OCI-M2 (cell line): ENCODE measurements at regions not wholly inside any gene's neighbourhood (a gene's known extent, or its start where the extent isn't known, plus 50 kb on each side); places are given as distances from the start of the nearest gene placed in this dataset.

Experiments used
- DNase-seq: peaks from one replicate; lab custom pipeline; 2025; ENCODE audit not compliant: unreplicated experiment; lab: John Stamatoyannopoulos, UW

DNA sequence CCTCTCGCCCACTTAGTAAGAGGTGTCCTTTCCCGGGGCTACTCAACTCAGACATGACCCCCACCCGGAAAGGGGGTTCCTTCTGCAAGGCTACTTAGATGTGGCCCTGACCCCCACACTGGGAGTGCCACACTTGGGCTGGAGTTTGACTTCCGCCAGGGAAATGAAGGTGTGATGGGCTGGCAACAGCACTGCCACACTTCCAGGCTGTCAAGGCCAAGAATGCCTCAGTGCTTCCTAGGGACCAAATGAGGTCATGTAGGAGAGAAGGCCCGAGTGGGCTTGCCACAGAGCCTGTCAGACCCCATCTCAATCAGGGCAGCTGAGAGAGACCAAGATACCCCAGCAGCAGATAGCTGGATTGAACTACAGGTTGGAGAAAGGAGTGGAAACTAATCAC is 55.5 kb downstream of the DRD1 start:
- no peak for DNase-seq

- no peak for DNase-seq
These were observed 56.8 kb downstream of the DRD1 start for GRCh38 chr5:175387144-175387543.

GRCh38 chr5:175386526-175386925 is 57.5 kb downstream of the DRD1 start:
- no peak for DNase-seq

GRCh38 chr5:175385691-175386362 is 58.2 kb downstream of the DRD1 start:
- DNase-seq: no peak

- DNase-seq: no peak
These were observed 59.0 kb downstream of the DRD1 start for GRCh38 chr5:175384724-175385552.

DNA sequence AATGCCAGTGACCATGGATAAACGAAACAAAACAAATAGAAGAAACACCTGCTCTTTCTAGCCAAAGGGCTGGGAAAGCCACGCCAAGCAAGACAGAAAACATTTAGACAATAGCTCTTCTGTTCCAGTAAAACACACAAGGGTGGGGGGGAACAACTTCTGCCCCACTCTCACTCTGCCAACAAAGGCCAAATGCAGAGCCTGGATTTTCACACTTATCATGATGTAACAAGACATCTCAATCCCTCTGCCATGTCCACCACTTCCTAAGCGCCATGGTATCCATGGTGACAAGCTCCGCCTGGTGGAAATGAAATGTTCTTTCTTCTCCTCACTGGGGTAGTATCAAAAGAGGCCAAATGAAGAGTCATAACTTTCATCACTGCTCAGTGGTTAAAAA is 60.6 kb downstream of the DRD1 start:
- DNase-seq: no peak

DNA sequence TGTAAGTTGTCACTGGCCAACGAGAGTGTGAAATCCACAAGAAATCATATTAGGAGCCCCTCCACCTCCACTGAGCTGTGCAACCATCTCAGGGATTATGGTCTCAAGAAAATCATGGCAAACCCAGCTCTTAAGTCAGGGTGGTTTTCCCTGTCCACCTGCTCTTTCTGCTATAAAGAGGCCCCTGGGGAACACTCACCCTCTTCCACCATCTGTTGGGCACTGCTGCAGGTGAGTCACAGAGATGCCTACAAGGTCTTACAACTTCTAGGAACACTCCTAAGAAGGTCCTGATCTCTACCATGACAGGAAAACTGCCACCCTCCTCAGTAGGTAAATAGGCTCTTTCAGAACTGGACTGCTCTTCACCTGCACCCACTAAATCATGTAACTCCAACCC is 61.8 kb downstream of the DRD1 start:
- no peak for DNase-seq

GRCh38 chr5:175381130-175381529 is 62.9 kb downstream of the DRD1 start:
- DNase-seq: no peak

- no peak for DNase-seq
These were observed 63.3 kb downstream of the DRD1 start for GRCh38 chr5:175380701-175381100.

- no peak for DNase-seq
These were observed 64.1 kb downstream of the DRD1 start for GRCh38 chr5:175379867-175380266.

DNA sequence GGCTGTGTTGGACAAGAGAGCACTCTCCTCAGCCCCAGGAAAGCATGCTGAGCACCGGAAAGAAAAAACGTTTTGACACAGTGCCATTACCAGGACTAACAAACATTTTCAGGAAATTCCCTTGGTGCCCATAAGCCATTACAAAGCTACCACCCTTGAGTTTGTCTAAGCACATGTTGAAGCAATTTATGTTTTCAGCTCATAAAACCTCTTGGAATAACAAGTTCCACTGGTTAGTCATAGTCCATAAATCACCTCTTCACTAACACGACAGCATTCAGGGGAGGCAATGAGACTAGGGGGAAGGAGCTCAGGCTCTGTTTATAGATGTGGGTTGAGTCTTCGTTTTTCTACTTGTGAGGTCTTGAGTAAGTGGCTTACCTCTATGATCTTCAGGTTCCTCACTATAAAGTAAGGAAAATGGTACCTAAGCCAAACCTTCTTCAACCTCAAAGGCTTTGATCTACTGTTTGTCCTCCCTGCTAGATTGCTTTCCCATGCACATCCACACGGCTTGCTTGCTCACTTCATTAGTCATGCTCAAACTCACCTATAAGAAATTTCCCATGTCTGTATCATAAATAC is 65.4 kb downstream of the DRD1 start:
- no peak for DNase-seq

- no peak for DNase-seq
These were observed 66.2 kb downstream of the DRD1 start for GRCh38 chr5:175377816-175378215.

GRCh38 chr5:175374166-175374875 is 69.7 kb downstream of the DRD1 start:
- no peak for DNase-seq

DNA sequence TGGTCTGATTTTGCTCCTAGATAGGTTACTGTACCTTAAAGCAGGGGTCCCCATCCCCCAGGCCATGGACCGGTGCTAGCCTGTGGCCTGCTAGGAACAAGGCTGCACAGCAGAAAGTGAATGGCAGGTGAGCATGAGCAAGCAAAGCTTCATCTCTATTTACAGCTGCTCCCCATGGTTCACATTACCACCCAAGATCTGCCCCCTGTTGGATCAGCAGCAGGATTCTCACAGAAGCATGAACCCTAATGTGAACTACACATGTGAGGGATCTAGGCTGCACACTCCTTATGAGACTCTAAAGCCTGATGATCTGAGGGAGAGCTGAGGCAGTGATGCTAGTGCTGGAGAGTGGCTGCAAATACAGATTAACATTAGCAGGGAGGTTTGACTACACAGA is 78.1 kb downstream of the DRD1 start:
- no peak for DNase-seq

DNA sequence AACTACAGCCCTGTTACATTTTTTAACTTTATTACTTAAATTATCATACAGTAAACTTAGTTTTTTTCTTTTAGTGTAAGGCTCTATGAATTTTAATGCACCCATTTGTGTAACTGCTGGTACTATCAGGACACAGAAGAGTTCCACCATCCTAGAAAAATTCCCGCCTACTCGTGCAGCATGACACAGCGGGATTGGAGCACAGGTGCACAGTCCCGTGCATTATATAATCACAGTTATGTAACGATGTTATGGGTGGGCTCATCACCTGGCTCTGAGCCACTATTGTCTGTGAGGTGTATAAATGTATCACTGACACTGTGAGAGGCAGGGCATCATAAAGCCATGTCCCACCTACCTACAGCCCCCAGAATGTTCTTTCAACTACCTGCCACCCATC is 80.7 kb downstream of the DRD1 start:
- DNase-seq: no peak

DNA sequence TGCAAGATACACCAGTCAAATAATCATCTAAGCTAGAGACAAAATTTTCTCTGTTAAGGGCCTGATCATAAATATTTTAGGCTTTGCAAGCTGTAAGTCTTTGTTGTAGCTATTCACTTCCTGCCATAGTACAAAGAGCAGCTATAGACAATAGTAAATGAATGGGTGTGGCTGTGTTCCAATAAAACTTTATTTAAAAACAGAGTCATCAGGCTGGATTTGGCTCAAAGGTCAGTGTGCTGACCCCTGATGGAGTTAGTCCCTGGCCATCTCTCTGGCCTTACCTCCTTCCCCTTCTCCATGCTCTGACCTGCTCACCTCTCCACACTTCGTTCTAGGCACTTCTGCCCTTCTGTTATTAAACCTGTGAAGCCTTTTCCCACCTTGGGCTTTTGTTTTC is 86.0 kb downstream of the DRD1 start:
- DNase-seq: no peak

- DNase-seq: no peak
These were observed 87.6 kb downstream of the DRD1 start for GRCh38 chr5:175356428-175356827.

- no peak for DNase-seq
These were observed 89.0 kb downstream of the DRD1 start for GRCh38 chr5:175354964-175355363.

DNA sequence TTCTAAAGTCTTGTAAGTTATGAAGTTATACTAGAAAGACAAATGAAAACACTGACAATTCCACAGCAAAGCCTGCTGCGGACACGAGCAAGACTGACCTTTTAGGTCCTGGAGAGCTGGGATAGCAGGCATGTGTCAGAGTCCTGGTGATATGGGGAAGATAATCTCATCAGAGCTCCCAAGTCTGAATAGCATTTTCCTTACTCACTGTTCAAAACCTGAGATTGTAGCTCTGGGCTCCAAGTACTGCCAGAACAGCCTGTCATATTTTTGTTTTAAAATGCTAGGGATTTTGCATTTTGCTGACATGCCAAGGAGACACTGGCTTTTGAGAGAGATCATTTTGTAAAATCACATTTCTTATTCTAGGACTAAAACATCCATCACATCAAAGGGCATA is 90.1 kb downstream of the DRD1 start:
- no peak for DNase-seq

- no peak for DNase-seq
These were observed 91.9 kb downstream of the DRD1 start for GRCh38 chr5:175351897-175352590.

- DNase-seq: no peak
These were observed 92.9 kb downstream of the DRD1 start for GRCh38 chr5:175351126-175351525.
